ENCODE measurements at regions not wholly inside any gene's neighbourhood (a gene's known extent, or its start where the extent isn't known, plus 50 kb on each side); places are given as distances from the start of the nearest gene placed in this dataset.
"Not testable (repeated sequence)": the region's sequence is repeated elsewhere in the genome, so short reads cannot be mapped to it uniquely, and the experiment has no call there.

GRCh38 chr16:60452646-60453045 lies 1583.6 kb downstream of the CDH8 start:
- no peaks in the 10 kb centered on the region for H3K9me3 ChIP-seq (ENCODE audit: control insufficient read depth in 2 of 2, low read length in 2 of 2)
- no peaks in the 10 kb centered on the region for H3K36me3 ChIP-seq (ENCODE audit: control insufficient read depth in 2 of 2, insufficient read depth in 2 of 2, low read length in 2 of 2)
- H3K27ac ChIP-seq (ENCODE audit: low read length): no peak overlapping the region
- H3K27me3 ChIP-seq (ENCODE audit: control insufficient read depth in 1 of 2, insufficient read depth in 2 of 2, low read length in 2 of 2): no peaks in the 10 kb centered on the region
- no peak overlapping the region for H3K4me3 ChIP-seq (ENCODE audit: low read length in 2 of 2)
- no peaks in the 10 kb centered on the region for H3K4me1 ChIP-seq (ENCODE audit: control insufficient read depth, insufficient read depth, low read length)
- H3K9ac ChIP-seq (ENCODE audit: low read length in 2 of 2): no peak overlapping the region

- no peak overlapping the region for H3K9ac ChIP-seq (ENCODE audit: low read length in 2 of 2)
- no peak overlapping the region for H3K4me3 ChIP-seq (ENCODE audit: low read length in 2 of 2)
- H3K4me1 ChIP-seq (ENCODE audit: control insufficient read depth, insufficient read depth, low read length): no peaks in the 10 kb centered on the region
- H3K36me3 ChIP-seq (ENCODE audit: control insufficient read depth in 2 of 2, insufficient read depth in 2 of 2, low read length in 2 of 2): no peaks in the 10 kb centered on the region
- H3K27me3 ChIP-seq (ENCODE audit: control insufficient read depth in 1 of 2, insufficient read depth in 2 of 2, low read length in 2 of 2): no peaks in the 10 kb centered on the region
- H3K9me3 ChIP-seq (ENCODE audit: control insufficient read depth in 2 of 2, low read length in 2 of 2): no peaks in the 10 kb centered on the region
- H3K27ac ChIP-seq (ENCODE audit: low read length): no peak overlapping the region
Observed at GRCh38 chr16:60438894-60439293, 1597.3 kb downstream of the CDH8 start.

- no peak overlapping the region for H3K27ac ChIP-seq (ENCODE audit: low read length)
- no peaks in the 10 kb centered on the region for H3K36me3 ChIP-seq (ENCODE audit: control insufficient read depth in 2 of 2, insufficient read depth in 2 of 2, low read length in 2 of 2)
- H3K27me3 ChIP-seq (ENCODE audit: control insufficient read depth in 1 of 2, insufficient read depth in 2 of 2, low read length in 2 of 2): no peaks in the 10 kb centered on the region
- no peaks in the 10 kb centered on the region for H3K4me1 ChIP-seq (ENCODE audit: control insufficient read depth, insufficient read depth, low read length)
- no peak overlapping the region for H3K9ac ChIP-seq (ENCODE audit: low read length in 2 of 2)
- no peaks in the 10 kb centered on the region for H3K9me3 ChIP-seq (ENCODE audit: control insufficient read depth in 2 of 2, low read length in 2 of 2)
- H3K4me3 ChIP-seq (ENCODE audit: low read length in 2 of 2): no peak overlapping the region
Observed at GRCh38 chr16:60432472-60432871, 1603.8 kb downstream of the CDH8 start.

- H3K4me1 ChIP-seq (ENCODE audit: control insufficient read depth, insufficient read depth, low read length): no peaks in the 10 kb centered on the region
- no peaks in the 10 kb centered on the region for H3K27me3 ChIP-seq (ENCODE audit: control insufficient read depth in 1 of 2, insufficient read depth in 2 of 2, low read length in 2 of 2)
- no peak overlapping the region for H3K4me3 ChIP-seq (ENCODE audit: low read length in 2 of 2)
- no peak overlapping the region for H3K9ac ChIP-seq (ENCODE audit: low read length in 2 of 2)
- no peaks in the 10 kb centered on the region for H3K9me3 ChIP-seq (ENCODE audit: control insufficient read depth in 2 of 2, low read length in 2 of 2)
- no peak overlapping the region for H3K27ac ChIP-seq (ENCODE audit: low read length)
- no peaks in the 10 kb centered on the region for H3K36me3 ChIP-seq (ENCODE audit: control insufficient read depth in 2 of 2, insufficient read depth in 2 of 2, low read length in 2 of 2)
Observed at GRCh38 chr16:60419859-60420258, 1616.4 kb downstream of the CDH8 start.

GRCh38 chr16:60414613-60415012 lies 1621.6 kb downstream of the CDH8 start:
- Histone ChIP-seq H3K9ac (ENCODE audit: low read length in 2 of 2) (no peak overlapping the region), H3K27me3 (ENCODE audit: control insufficient read depth in 1 of 2, insufficient read depth in 2 of 2, low read length in 2 of 2) (no peaks in the 10 kb centered on the region), H3K9me3 (ENCODE audit: control insufficient read depth in 2 of 2, low read length in 2 of 2) (no peaks in the 10 kb centered on the region), H3K27ac (ENCODE audit: low read length) (no peak overlapping the region), H3K4me3 (ENCODE audit: low read length in 2 of 2) (no peak overlapping the region), H3K4me1 (ENCODE audit: control insufficient read depth, insufficient read depth, low read length) (no peaks in the 10 kb centered on the region), H3K36me3 (ENCODE audit: control insufficient read depth in 2 of 2, insufficient read depth in 2 of 2, low read length in 2 of 2) (no peaks in the 10 kb centered on the region)

GRCh38 chr16:60413969-60414368 lies 1622.3 kb downstream of the CDH8 start:
- H3K4me3 ChIP-seq (ENCODE audit: low read length in 2 of 2): no peak overlapping the region
- no peaks in the 10 kb centered on the region for H3K36me3 ChIP-seq (ENCODE audit: control insufficient read depth in 2 of 2, insufficient read depth in 2 of 2, low read length in 2 of 2)
- H3K27ac ChIP-seq (ENCODE audit: low read length): no peak overlapping the region

GRCh38 chr16:60407606-60408005 lies 1628.6 kb downstream of the CDH8 start:
- no peaks in the 10 kb centered on the region for H3K9me3 ChIP-seq (ENCODE audit: control insufficient read depth in 2 of 2, low read length in 2 of 2)
- no peaks in the 10 kb centered on the region for H3K4me1 ChIP-seq (ENCODE audit: control insufficient read depth, insufficient read depth, low read length)
- no peaks in the 10 kb centered on the region for H3K36me3 ChIP-seq (ENCODE audit: control insufficient read depth in 2 of 2, insufficient read depth in 2 of 2, low read length in 2 of 2)
- H3K4me3 ChIP-seq (ENCODE audit: low read length in 2 of 2): no peak overlapping the region
- H3K27me3 ChIP-seq (ENCODE audit: control insufficient read depth in 1 of 2, insufficient read depth in 2 of 2, low read length in 2 of 2): no peaks in the 10 kb centered on the region
- no peak overlapping the region for H3K9ac ChIP-seq (ENCODE audit: low read length in 2 of 2)
- no peak overlapping the region for H3K27ac ChIP-seq (ENCODE audit: low read length)

More at GRCh38 chr16:60413969-60414368, 1622.3 kb downstream of the CDH8 start:
- Histone ChIP-seq H3K9me3 (ENCODE audit: control insufficient read depth in 2 of 2, low read length in 2 of 2) (no peaks in the 10 kb centered on the region), H3K4me1 (ENCODE audit: control insufficient read depth, insufficient read depth, low read length) (no peaks in the 10 kb centered on the region), H3K9ac (ENCODE audit: low read length in 2 of 2) (no peak overlapping the region), H3K27me3 (ENCODE audit: control insufficient read depth in 1 of 2, insufficient read depth in 2 of 2, low read length in 2 of 2) (no peaks in the 10 kb centered on the region)

GRCh38 chr16:60407034-60407433 lies 1629.2 kb downstream of the CDH8 start:
- Histone ChIP-seq H3K36me3 (ENCODE audit: control insufficient read depth in 2 of 2, insufficient read depth in 2 of 2, low read length in 2 of 2) (no peaks in the 10 kb centered on the region), H3K9ac (ENCODE audit: low read length in 2 of 2) (no peak overlapping the region), H3K4me1 (ENCODE audit: control insufficient read depth, insufficient read depth, low read length) (no peaks in the 10 kb centered on the region), H3K27ac (ENCODE audit: low read length) (no peak overlapping the region), H3K27me3 (ENCODE audit: control insufficient read depth in 1 of 2, insufficient read depth in 2 of 2, low read length in 2 of 2) (no peaks in the 10 kb centered on the region), H3K4me3 (ENCODE audit: low read length in 2 of 2) (no peak overlapping the region), H3K9me3 (ENCODE audit: control insufficient read depth in 2 of 2, low read length in 2 of 2) (no peaks in the 10 kb centered on the region)

GRCh38 chr16:60405286-60405685 lies 1631.0 kb downstream of the CDH8 start:
- H3K27ac ChIP-seq (ENCODE audit: low read length): no peak overlapping the region
- H3K4me3 ChIP-seq (ENCODE audit: low read length in 2 of 2): no peak overlapping the region
- H3K4me1 ChIP-seq (ENCODE audit: control insufficient read depth, insufficient read depth, low read length): no peaks in the 10 kb centered on the region
- no peak overlapping the region for H3K9ac ChIP-seq (ENCODE audit: low read length in 2 of 2)
- H3K9me3 ChIP-seq (ENCODE audit: control insufficient read depth in 2 of 2, low read length in 2 of 2): no peaks in the 10 kb centered on the region
- no peaks in the 10 kb centered on the region for H3K36me3 ChIP-seq (ENCODE audit: control insufficient read depth in 2 of 2, insufficient read depth in 2 of 2, low read length in 2 of 2)
- H3K27me3 ChIP-seq (ENCODE audit: control insufficient read depth in 1 of 2, insufficient read depth in 2 of 2, low read length in 2 of 2): no peaks in the 10 kb centered on the region

GRCh38 chr16:60404401-60404800 lies 1631.8 kb downstream of the CDH8 start:
- Histone ChIP-seq H3K27me3 (ENCODE audit: control insufficient read depth in 1 of 2, insufficient read depth in 2 of 2, low read length in 2 of 2) (no peaks in the 10 kb centered on the region), H3K9ac (ENCODE audit: low read length in 2 of 2) (no peak overlapping the region), H3K27ac (ENCODE audit: low read length) (no peak overlapping the region), H3K9me3 (ENCODE audit: control insufficient read depth in 2 of 2, low read length in 2 of 2) (no peaks in the 10 kb centered on the region), H3K4me3 (ENCODE audit: low read length in 2 of 2) (no peak overlapping the region), H3K36me3 (ENCODE audit: control insufficient read depth in 2 of 2, insufficient read depth in 2 of 2, low read length in 2 of 2) (no peaks in the 10 kb centered on the region), H3K4me1 (ENCODE audit: control insufficient read depth, insufficient read depth, low read length) (no peaks in the 10 kb centered on the region)

GRCh38 chr16:60402941-60403340 lies 1633.3 kb downstream of the CDH8 start:
- H3K27me3 ChIP-seq (ENCODE audit: control insufficient read depth in 1 of 2, insufficient read depth in 2 of 2, low read length in 2 of 2); H3K9ac ChIP-seq (ENCODE audit: low read length in 2 of 2); H3K4me1 ChIP-seq (ENCODE audit: control insufficient read depth, insufficient read depth, low read length); H3K4me3 ChIP-seq (ENCODE audit: low read length in 2 of 2); H3K9me3 ChIP-seq (ENCODE audit: control insufficient read depth in 2 of 2, low read length in 2 of 2); H3K36me3 ChIP-seq (ENCODE audit: control insufficient read depth in 2 of 2, insufficient read depth in 2 of 2, low read length in 2 of 2); H3K27ac ChIP-seq (ENCODE audit: low read length): not testable (repeated sequence)

GRCh38 chr16:60392380-60392779 lies 1643.9 kb downstream of the CDH8 start:
- H3K27me3 ChIP-seq (ENCODE audit: control insufficient read depth in 1 of 2, insufficient read depth in 2 of 2, low read length in 2 of 2): no peaks in the 10 kb centered on the region
- H3K27ac ChIP-seq (ENCODE audit: low read length): no peak overlapping the region
- no peaks in the 10 kb centered on the region for H3K36me3 ChIP-seq (ENCODE audit: control insufficient read depth in 2 of 2, insufficient read depth in 2 of 2, low read length in 2 of 2)
- H3K4me1 ChIP-seq (ENCODE audit: control insufficient read depth, insufficient read depth, low read length): no peaks in the 10 kb centered on the region
- H3K4me3 ChIP-seq (ENCODE audit: low read length in 2 of 2): no peak overlapping the region
- no peaks in the 10 kb centered on the region for H3K9me3 ChIP-seq (ENCODE audit: control insufficient read depth in 2 of 2, low read length in 2 of 2)
- H3K9ac ChIP-seq (ENCODE audit: low read length in 2 of 2): no peak overlapping the region
